HEK293T (cell line): ENCODE measurements at regions not wholly inside any gene's neighbourhood (a gene's known extent, or its start where the extent isn't known, plus 50 kb on each side); places are given as distances from the start of the nearest gene placed in this dataset.

ENCODE experiments used
- CTCF ChIA-PET: fragments of 350-600 bp; formaldehyde crosslinking; extraction: SDS; loops from one replicate; lab custom pipeline; 2021; ENCODE audit warnings: antibody characterized with exemption, inconsistent platforms; lab: Yijun Ruan, JAX
- POLR2A ChIA-PET: fragments of 350-600 bp; formaldehyde crosslinking; extraction: SDS; loops from one replicate; lab custom pipeline; 2020; ENCODE audit warnings: antibody characterized with exemption, inconsistent platforms; lab: Yijun Ruan, JAX
- DNase-seq: peaks from one replicate; pipeline ENCODE4 v3.0.0; 2012; ENCODE audit warnings: mixed read lengths; ENCODE audit errors: extremely low spot score
- ARNT ChIP-seq: fragments of 450-650 bp; IDR thresholded peaks from 2 replicates; pipeline ENCODE4 v1.6.1; 2017; ENCODE audit warnings: mild to moderate bottlenecking
- BHLHE40 ChIP-seq: fragments of 450-650 bp; IDR thresholded peaks from 2 replicates; pipeline ENCODE4 v1.6.1; 2016; ENCODE audit warnings: mild to moderate bottlenecking, moderate library complexity, borderline replicate concordance
- CTBP1 ChIP-seq: fragments of 450-650 bp; IDR thresholded peaks from 2 replicates; pipeline ENCODE4 v1.6.1; 2016; ENCODE audit warnings: borderline replicate concordance
- ELF4 ChIP-seq: fragments of 450-650 bp; IDR thresholded peaks from 2 replicates; pipeline ENCODE4 v1.6.1; 2017; ENCODE audit warnings: antibody characterized with exemption
- FOXA1 ChIP-seq: fragments of 450-650 bp; IDR thresholded peaks from 2 replicates; pipeline ENCODE4 v1.6.1; 2016; ENCODE audit warnings: mild to moderate bottlenecking
- FOXK2 ChIP-seq: fragments of 450-650 bp; IDR thresholded peaks from 2 replicates; pipeline ENCODE4 v1.6.1; 2016; ENCODE audit warnings: mild to moderate bottlenecking
- FOXM1 ChIP-seq: fragments of 450-650 bp; IDR thresholded peaks from 2 replicates; pipeline ENCODE4 v1.6.1; 2017; ENCODE audit warnings: mild to moderate bottlenecking, borderline replicate concordance
- HDGF ChIP-seq: fragments of 450-650 bp; IDR thresholded peaks from 2 replicates; pipeline ENCODE4 v1.6.1; 2017; ENCODE audit warnings: antibody characterized with exemption, borderline replicate concordance
- L3MBTL2 ChIP-seq: fragments of 450-650 bp; conservative IDR thresholded peaks from 2 replicates; pipeline ENCODE4 v1.6.1; 2016; ENCODE audit warnings: mild to moderate bottlenecking
- LEF1 ChIP-seq: fragments of 450-650 bp; IDR thresholded peaks from 2 replicates; pipeline ENCODE4 v1.6.1; 2017; ENCODE audit warnings: mild to moderate bottlenecking, borderline replicate concordance
- NFRKB ChIP-seq: fragments of 450-650 bp; IDR thresholded peaks from 2 replicates; pipeline ENCODE4 v1.6.1; 2016; ENCODE audit warnings: mild to moderate bottlenecking, moderate library complexity
- PKNOX1 ChIP-seq: fragments of 450-650 bp; IDR thresholded peaks from 2 replicates; pipeline ENCODE4 v1.6.1; 2016
- SP1 ChIP-seq: fragments of 450-650 bp; IDR thresholded peaks from 2 replicates; pipeline ENCODE4 v1.6.1; 2017
- SUZ12 ChIP-seq: fragments of 450-650 bp; IDR thresholded peaks from 2 replicates; pipeline ENCODE4 v1.6.1; 2016; ENCODE audit warnings: mild to moderate bottlenecking
- TARDBP ChIP-seq: fragments of 450-650 bp; IDR thresholded peaks from 2 replicates; pipeline ENCODE4 v1.6.1; 2016
- ZNF384 ChIP-seq: fragments of 450-650 bp; IDR thresholded peaks from 2 replicates; pipeline ENCODE4 v1.6.1; 2016

GRCh38 chr7:47688311-47689100 is 106.6 kb upstream of the TNS3 start:
- DNase-seq = no peak
- ChIA-PET POLR2A (no interaction called here), CTCF (interaction anchor here (0.6 kb wide), 1 partner anchor 204 kb away, joined by 10 read pairs; no protein-coding TSS in a partner anchor)
- TF ChIP-seq ZNF384 (no peak), FOXA1 (no peak), FOXM1 (no peak), LEF1 (no peak), BHLHE40 (no peak), TARDBP (no peak), NFRKB (no peak), SP1 (no peak), CTBP1 (no peak), HDGF (no peak)

DNA sequence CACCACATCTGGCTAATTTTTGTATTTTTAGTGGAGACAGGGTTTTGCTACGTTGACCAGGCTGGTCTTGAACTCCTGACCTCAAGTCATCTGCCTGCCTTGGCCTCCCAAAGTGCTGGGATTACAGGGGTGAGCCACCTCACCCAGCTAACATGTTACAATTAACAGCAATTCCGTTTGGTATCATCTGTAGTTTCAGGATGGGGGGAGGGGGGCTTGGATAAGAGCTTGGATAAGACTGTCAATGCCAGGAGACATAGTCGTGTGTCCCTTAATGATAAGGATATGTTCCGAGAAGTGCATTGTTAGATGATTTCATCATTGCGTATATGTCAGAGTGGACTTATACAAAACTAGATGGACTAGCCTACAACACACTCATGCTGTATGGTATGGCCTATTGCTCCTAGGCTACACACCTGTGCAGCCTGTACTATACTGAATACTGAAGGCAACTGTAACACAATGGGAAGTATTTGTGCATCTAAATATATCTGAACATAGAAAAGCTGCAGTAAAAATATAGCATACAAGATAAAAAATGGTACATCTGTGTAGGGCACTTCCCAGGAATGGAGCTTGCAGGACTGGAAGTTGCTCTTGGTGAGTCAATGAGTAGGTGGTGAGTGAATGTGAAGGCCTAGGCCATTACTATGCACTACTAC is 103.9 kb upstream of the TNS3 start:
- ChIA-PET POLR2A (interaction anchor here (0.6 kb wide), 1 partner anchor 80 kb away, joined by 3 read pairs; no protein-coding TSS in a partner anchor), CTCF (no interaction called here)
- TF ChIP-seq ZNF384 (no peak), L3MBTL2 (no peak), ELF4 (no peak), BHLHE40 (no peak), ARNT (no peak), SUZ12 (no peak), TARDBP (no peak), LEF1 (no peak)
- no peak for DNase-seq

- no peak for DNase-seq
- ChIA-PET POLR2A (no interaction called here), CTCF (no interaction called here)
- TF ChIP-seq NFRKB (no peak), L3MBTL2 (no peak)
These were observed 103.2 kb upstream of the TNS3 start for GRCh38 chr7:47685151-47685550.

DNA sequence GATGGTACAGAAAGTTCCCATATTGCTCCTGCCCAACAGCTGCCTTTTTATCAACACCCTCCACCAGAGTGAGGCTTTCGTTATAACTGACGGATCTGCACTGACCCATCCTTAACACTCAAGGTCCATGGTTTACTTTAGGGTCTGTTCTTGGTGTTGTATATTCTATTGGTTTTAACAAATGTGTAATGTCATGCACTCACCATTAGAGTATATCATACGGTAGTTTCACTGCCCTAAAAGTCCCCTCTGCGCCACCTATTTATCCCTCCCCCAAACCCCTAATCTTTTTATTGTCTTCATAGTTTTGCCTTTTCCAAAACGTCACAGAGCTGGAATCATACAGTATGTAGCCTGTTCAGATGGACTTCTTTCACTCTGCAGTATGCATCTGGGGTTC is 102.8 kb upstream of the TNS3 start:
- ChIA-PET POLR2A (no interaction called here), CTCF (no interaction called here)
- TF ChIP-seq HDGF = no peak
- no peak for TF ChIP-seq FOXK2
- no peak for TF ChIP-seq FOXM1
- TF ChIP-seq L3MBTL2 = no peak
- no peak for TF ChIP-seq ELF4
- TF ChIP-seq ARNT = no peak
- no peak for TF ChIP-seq BHLHE40
- TF ChIP-seq PKNOX1 = no peak
- no peak for TF ChIP-seq ZNF384
- no peak for TF ChIP-seq SUZ12
- no peak for TF ChIP-seq LEF1
- no peak for TF ChIP-seq CTBP1
- TF ChIP-seq FOXA1 = no peak
- TF ChIP-seq SP1 = no peak
- TF ChIP-seq TARDBP = no peak
- no peak for TF ChIP-seq NFRKB
- no peak for DNase-seq

GRCh38 chr7:47683485-47683898 is 101.6 kb upstream of the TNS3 start:
- no peak for DNase-seq
- TF ChIP-seq TARDBP (no peak), ARNT (no peak), FOXK2 (no peak)
- POLR2A ChIA-PET = no interaction called here
- CTCF ChIA-PET = no interaction called here

- CTCF ChIA-PET = no interaction called here
These were observed 101.0 kb upstream of the TNS3 start for GRCh38 chr7:47682874-47683273.

More at GRCh38 chr7:47682874-47683273, 101.0 kb upstream of the TNS3 start:
- no peak for DNase-seq
- POLR2A ChIA-PET = no interaction called here
- TF ChIP-seq SUZ12 (no peak), ZNF384 (no peak), CTBP1 (no peak), FOXK2 (no peak), SP1 (no peak), L3MBTL2 (no peak), FOXA1 (no peak), FOXM1 (no peak), PKNOX1 (no peak), BHLHE40 (no peak), HDGF (no peak), ARNT (no peak), TARDBP (no peak), NFRKB (no peak), ELF4 (no peak), LEF1 (no peak)
